Ovary (tissue), 3 donors: ENCODE measurements at regions not wholly inside any gene's neighbourhood (a gene's known extent, or its start where the extent isn't known, plus 50 kb on each side); places are given as distances from the start of the nearest gene placed in this dataset.

Source experiments
- CTCF ChIP-seq, 3 donors: fragments of 450-650 bp in 2 of 3; fragments of 200-600 bp in 1 of 3; IDR thresholded peaks; one replicate each; pipeline versions ENCODE4 v1.5.1 to v1.8.0; 2016 to 2022; ENCODE audit warnings: antibody characterized with exemption in 3 of 3, mild to moderate bottlenecking in 1 of 3
- POLR2A ChIP-seq: fragments of 450-650 bp; IDR thresholded peaks from one replicate; pipeline ENCODE4 v1.6.1; 2017; ENCODE audit warnings: antibody characterized with exemption, mild to moderate bottlenecking, moderate library complexity
- donor health status: DM: no; HTN: no; CAD: no.

- no peak for TF ChIP-seq POLR2A
- TF ChIP-seq CTCF (IDR thresholded peaks at IDR 0.05) = no peak
Observed at GRCh38 chr3:176807938-176808337, 389.3 kb downstream of the TBL1XR1 start.
